HG03175 (cell line): ENCODE measurements at regions not wholly inside any gene's neighbourhood (a gene's known extent, or its start where the extent isn't known, plus 50 kb on each side); places are given as distances from the start of the nearest gene placed in this dataset.
A peak's percentile ranks its signal among the peaks of the same experiment; 100 is the strongest.

Experiments used
- ATAC-seq: cut with Tn5 transposase; IDR thresholded peaks from one replicate; pipeline ENCODE4 v1.9.1; 2021; ENCODE audit warnings: mild to moderate bottlenecking, moderate library complexity; ENCODE audit not compliant: unreplicated experiment

DNA sequence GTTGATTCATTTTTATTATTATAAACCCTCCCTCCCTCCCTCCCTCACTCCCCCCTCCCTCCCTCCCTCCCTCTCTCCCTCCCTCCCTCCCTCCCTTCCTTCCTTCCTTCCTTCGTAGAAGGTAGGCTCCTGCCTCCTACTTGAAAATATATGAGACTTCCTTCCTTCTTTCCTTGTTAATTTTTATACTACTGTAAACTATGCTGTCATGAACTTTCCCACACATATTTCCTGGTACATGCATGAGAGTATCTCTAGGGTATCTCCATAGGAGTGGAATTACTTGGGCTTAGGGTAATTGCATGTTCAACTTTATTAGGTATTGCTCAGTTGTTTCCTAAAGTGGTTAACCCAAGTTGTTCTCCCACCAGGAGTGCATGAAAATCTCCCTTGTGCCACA is 330.6 kb downstream of the KCNRG start:
- no peak for ATAC-seq

DNA sequence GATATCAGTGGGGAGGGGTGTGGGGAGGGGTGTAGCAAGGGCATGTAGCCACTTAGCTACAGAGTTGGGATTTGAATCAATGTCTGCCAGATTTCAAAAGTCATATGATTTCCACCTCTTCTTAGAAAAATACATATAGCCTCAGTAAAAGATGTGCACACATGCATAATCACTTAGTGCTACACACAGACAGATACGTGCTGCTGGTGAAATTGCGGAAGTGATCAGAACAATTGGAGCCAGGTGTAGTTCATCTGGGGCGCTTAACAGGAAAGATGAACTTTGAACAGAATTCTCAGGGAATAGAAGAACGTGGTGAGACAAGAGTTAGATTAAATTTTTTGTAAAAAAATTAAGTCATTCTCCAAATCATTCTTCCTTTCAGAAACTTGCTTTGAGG is 333.1 kb downstream of the KCNRG start:
- ATAC-seq = no peak

DNA sequence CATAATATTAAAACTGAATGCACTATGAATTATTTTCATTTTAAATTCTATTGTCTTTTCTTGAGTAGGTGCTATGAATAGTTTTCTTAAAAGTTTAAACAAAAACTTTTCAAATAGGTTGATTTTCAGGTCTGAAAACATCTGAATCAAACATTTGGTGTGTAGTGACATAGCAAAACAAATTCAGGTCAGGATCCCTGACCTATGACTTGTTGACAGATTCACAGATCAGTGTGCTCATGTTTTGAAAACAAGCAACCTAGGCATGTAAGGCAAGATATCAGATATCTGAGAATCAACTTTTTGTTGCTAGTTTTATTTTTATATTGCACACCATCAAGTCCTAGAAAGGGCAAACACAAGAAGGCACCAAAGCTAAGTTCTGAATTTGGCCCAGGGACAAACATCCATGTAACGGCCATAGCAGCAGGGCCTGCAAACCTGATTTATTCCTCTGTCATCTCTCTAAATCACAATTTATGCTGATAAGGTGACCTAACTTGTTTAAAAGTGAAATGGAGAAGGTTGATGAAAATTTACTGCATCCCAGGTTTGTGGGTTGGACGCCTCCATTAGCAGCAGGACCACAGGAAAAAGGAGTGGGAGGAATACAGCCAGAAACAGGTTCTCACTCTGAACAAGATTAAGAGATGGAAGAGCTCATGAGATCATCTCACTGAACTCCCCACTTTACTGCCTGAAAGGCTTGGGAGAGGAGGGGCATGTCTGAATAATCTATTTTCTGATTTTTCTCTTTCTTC is 337.7 kb downstream of the KCNRG start:
- ATAC-seq = no peak

- ATAC-seq = no peak
These were observed 338.6 kb downstream of the KCNRG start for GRCh38 chr13:50353651-50354415.

GRCh38 chr13:50355797-50356196 is 340.6 kb downstream of the KCNRG start:
- ATAC-seq = peak; percentile 61

- no peak for ATAC-seq
These were observed 341.9 kb downstream of the KCNRG start for GRCh38 chr13:50357136-50357535.

GRCh38 chr13:50357586-50358118 is 342.4 kb downstream of the KCNRG start:
- no peak for ATAC-seq

GRCh38 chr13:50358231-50359040 is 343.2 kb downstream of the KCNRG start:
- no peak for ATAC-seq

GRCh38 chr13:50359041-50359367 is 343.8 kb downstream of the KCNRG start:
- ATAC-seq = no peak

DNA sequence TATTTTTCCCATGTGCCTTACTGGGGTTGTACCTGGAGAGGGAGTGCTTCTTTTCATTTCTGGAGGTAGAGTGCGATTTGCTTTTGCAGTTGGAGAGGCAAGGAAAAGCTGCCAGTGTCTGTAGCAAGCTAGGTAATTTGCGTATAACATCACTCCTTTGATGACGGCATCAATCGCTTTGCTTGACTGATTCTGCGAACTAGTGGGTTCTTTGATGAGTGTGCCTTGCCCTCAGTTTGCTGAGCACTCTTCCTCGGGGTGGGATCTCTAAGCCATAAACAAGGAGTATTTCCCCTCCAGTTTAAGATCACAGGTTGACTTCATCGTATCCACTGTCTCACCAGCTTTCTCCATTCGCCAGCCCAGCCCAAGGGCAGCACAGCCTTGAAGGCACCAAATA is 344.5 kb downstream of the KCNRG start:
- no peak for ATAC-seq

- ATAC-seq = no peak
These were observed 345.4 kb downstream of the KCNRG start for GRCh38 chr13:50360637-50361036.

DNA sequence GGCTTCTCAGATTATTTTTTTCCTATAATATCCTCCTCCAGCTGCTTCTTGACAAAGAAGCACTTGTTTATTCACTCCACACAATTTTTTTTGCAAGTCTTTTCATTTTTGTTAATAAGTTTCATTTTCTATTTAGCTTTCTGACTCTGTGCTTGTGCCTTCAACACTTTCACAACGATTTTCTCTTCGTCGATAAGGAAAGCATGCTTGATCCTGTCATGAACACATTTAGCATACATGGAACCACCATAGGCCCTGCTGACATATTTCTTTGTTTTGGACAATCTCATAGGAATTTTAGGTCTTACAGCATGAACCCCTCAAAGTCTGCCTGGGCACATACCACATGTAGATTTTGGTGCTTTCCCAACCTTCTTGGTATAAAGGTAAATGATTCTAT is 346.0 kb downstream of the KCNRG start:
- ATAC-seq = no peak

GRCh38 chr13:50365408-50366391 is 350.5 kb downstream of the KCNRG start:
- ATAC-seq = peak; percentile 61

DNA sequence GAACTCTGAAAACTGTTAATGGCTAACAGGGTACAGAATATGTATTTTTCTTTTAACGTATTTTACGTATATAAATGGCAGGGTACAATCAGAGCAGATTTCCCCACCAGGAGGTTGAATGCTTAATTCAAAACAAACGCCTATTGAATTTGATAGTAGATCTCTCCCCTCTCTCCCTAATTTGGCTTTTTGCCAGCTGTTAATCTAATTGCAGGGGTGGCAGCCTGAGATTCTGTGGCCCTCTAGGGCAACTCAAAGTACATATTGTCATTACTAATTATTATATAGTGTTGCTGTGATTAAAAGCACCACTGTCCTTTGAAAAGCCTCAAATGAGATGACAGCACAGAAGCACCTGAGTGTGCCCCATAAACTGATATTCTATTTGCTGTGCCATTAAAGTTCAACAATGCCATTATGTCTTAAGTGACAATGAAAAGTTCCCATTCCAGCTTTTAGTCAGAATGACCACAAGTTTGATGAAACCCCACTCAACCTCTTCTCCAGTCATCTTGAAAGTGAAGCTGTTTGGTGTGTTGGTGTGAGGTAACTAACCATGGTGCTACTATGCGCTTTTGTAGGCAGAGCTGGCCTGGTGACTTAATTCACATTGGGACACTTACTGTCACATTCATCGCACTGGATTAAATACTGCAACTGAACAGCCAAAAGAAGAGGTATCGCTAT is 351.4 kb downstream of the KCNRG start:
- ATAC-seq = peak; percentile 59

GRCh38 chr13:50369646-50370045 is 354.4 kb downstream of the KCNRG start:
- no peak for ATAC-seq

GRCh38 chr13:50370303-50370950 is 355.2 kb downstream of the KCNRG start:
- peak; percentile 57 for ATAC-seq

DNA sequence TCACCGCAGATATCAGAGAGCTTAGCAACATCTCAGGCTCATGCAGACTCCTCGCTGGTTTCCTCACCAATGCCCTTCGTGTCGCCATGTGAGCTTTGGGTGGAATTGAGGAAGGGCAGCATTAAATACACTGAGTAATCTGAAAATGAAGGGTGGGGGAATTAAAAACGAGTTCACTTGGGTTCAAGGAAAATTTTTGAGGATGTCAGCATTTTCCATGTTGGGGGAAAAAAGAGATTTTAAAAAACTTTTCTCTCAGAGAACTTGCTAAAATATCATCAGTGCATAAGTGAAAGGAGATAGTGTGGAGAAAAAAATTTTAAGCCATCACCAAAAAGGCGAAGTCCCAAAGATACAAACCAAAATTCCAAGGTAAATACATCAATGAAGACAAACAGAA is 359.3 kb downstream of the KCNRG start:
- ATAC-seq = no peak

DNA sequence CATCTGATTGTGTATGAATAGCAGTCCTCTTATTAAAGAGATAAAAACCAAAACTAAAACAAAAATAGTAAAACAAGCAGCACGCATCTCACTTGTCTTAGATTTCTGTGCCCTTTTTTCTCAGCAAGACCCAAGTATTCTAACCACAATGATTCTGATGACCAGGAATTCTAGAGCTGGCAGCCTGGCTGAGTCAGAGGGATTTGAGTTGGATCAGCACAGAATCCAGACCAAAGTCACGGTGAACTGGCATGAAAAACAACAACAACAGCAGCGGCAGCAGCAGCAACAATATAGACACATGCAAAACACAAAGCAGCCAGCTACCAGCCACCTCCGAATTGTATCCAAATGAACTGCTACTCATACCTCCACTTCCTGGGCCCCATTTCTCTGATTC is 360.5 kb downstream of the KCNRG start:
- no peak for ATAC-seq

GRCh38 chr13:50376895-50377575 is 361.8 kb downstream of the KCNRG start:
- ATAC-seq = no peak
